ENCODE measurements at regions not wholly inside any gene's neighbourhood (a gene's known extent, or its start where the extent isn't known, plus 50 kb on each side); places are given as distances from the start of the nearest gene placed in this dataset.

GRCh38 chr3:182544542-182544941, 248.8 kb upstream of the ATP11B start:
- TF ChIP-seq CTCF (IDR thresholded peaks at IDR 0.05; ENCODE audit: borderline replicate concordance, extremely low read depth, insufficient read depth) = no peak
- no peak overlapping the region for H3K4me3 ChIP-seq (ENCODE audit: low read length in 3 of 3)
- no peak overlapping the region for H3K9ac ChIP-seq (ENCODE audit: low read length in 3 of 3)
- H3K27ac ChIP-seq (ENCODE audit: low read depth in 2 of 2, low read length in 2 of 2) = no peak overlapping the region
- intact Hi-C loops (cut with DNase I) = no loop called here
- H3K27me3 ChIP-seq (ENCODE audit: control insufficient read depth, insufficient read depth, low read length) = no peaks in the 10 kb centered on the region
- no peaks in the 10 kb centered on the region for H3K9me3 ChIP-seq (ENCODE audit: control insufficient read depth in 2 of 3, insufficient read depth in 1 of 3, low read length in 3 of 3)
- no peaks in the 10 kb centered on the region for H3K4me1 ChIP-seq (ENCODE audit: control insufficient read depth in 2 of 3, insufficient read depth in 2 of 3, low read depth in 1 of 3, low read length in 3 of 3)
- DNase-seq = no peak
- H3K36me3 ChIP-seq (ENCODE audit: control insufficient read depth in 2 of 3, insufficient read depth in 3 of 3, low read length in 3 of 3) = no peaks in the 10 kb centered on the region
- FAIRE-seq = no peak

DNA sequence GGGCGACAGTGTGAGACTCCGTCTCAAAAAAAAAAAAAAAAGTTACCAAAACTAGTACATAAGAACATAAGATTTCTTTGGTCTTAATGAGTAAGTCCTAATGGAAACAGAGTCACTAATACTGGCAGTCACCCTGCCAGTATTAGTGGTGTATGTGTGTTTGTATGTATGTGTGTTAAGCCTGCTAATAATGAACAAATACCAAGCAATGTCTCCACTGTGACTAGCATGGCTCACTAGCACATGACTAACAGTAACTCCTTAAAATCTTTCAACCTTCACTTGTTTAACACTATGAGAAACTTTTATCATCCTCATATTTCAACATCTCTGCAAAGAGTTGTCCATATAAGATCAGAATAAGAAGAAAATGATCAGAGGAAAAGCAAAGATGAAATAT, 231.0 kb upstream of the ATP11B start:
- Histone ChIP-seq H3K36me3 (ENCODE audit: control insufficient read depth in 2 of 3, insufficient read depth in 3 of 3, low read length in 3 of 3) (no peaks in the 10 kb centered on the region), H3K27me3 (ENCODE audit: control insufficient read depth, insufficient read depth, low read length) (no peaks in the 10 kb centered on the region), H3K9me3 (ENCODE audit: control insufficient read depth in 2 of 3, insufficient read depth in 1 of 3, low read length in 3 of 3) (peaks cover 0 to 6% (median 0%) of the 10 kb centered on the region in 3 donors), H3K4me1 (ENCODE audit: control insufficient read depth in 2 of 3, insufficient read depth in 2 of 3, low read depth in 1 of 3, low read length in 3 of 3) (peaks cover 0 to 4% (median 0%) of the 10 kb centered on the region in 3 donors), H3K9ac (ENCODE audit: low read length in 3 of 3) (no peak overlapping the region), H3K27ac (ENCODE audit: low read depth in 2 of 2, low read length in 2 of 2) (no peak overlapping the region), H3K4me3 (ENCODE audit: low read length in 3 of 3) (no peak overlapping the region)
- FAIRE-seq = no peak
- no peak for DNase-seq
- intact Hi-C loops (cut with DNase I) = no loop called here
- no peak for TF ChIP-seq CTCF (IDR thresholded peaks at IDR 0.05; ENCODE audit: borderline replicate concordance, extremely low read depth, insufficient read depth)

DNA sequence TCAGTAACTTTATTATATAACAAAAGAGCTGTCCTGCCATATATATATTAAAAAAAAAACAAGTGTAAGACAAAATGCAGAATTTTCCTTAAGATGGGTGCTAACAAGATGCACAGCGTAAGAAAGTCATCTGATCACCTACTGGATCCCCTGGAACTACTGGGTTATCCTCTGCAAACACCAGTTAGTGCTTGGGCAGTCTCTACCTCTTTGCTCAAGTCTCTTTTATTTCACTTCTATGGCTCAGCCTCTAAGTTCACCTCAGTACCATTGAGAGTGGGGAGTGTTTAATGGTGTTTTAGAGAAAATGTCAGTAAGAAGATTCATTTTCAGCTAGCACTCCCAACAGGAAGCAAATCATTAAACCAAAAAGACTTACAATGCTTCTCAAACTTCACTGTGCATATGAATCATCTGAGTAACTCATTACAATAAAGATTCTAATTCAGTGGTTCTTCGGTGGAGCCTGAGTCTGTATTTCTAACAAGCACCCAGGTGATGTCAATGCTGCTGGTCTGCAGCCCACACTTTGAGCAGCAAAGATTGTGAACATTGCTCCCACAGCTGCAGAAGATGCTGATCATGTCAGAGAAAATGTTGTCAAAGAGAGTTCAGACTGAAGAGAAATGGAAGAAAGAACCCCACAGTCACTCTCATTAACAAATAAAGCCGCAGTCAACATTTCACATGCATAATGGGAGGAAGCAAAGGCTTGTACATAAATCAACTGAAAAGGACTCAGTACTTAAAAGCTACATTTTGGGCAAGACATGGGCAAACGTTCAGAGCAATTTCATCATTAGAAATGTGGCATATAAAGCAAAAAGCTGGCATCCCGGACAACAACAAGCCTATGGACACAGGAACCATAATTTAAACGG, 227.1 kb upstream of the ATP11B start:
- no peaks in the 10 kb centered on the region for H3K9me3 ChIP-seq (ENCODE audit: control insufficient read depth in 2 of 3, insufficient read depth in 1 of 3, low read length in 3 of 3)
- no peak overlapping the region for H3K27ac ChIP-seq (ENCODE audit: low read depth in 2 of 2, low read length in 2 of 2)
- no peaks in the 10 kb centered on the region for H3K27me3 ChIP-seq (ENCODE audit: control insufficient read depth, insufficient read depth, low read length)
- DNase-seq (peak in 2 of 5 donors; percentile 43 to 55), FAIRE-seq (no peak)
- peaks cover 0 to 4% (median 0%) of the 10 kb centered on the region in 3 donors for H3K4me1 ChIP-seq (ENCODE audit: control insufficient read depth in 2 of 3, insufficient read depth in 2 of 3, low read depth in 1 of 3, low read length in 3 of 3)
- intact Hi-C loops (cut with DNase I) = no loop called here
- no peak overlapping the region for H3K4me3 ChIP-seq (ENCODE audit: low read length in 3 of 3)
- TF ChIP-seq CTCF (IDR thresholded peaks at IDR 0.05; ENCODE audit: borderline replicate concordance, extremely low read depth, insufficient read depth) = no peak
- H3K36me3 ChIP-seq (ENCODE audit: control insufficient read depth in 2 of 3, insufficient read depth in 3 of 3, low read length in 3 of 3) = no peaks in the 10 kb centered on the region
- no peak overlapping the region for H3K9ac ChIP-seq (ENCODE audit: low read length in 3 of 3)

Measured in kidney (tissue), 13 donors.